Keratinocyte (primary cell): ENCODE measurements at regions not wholly inside any gene's neighbourhood (a gene's known extent, or its start where the extent isn't known, plus 50 kb on each side); places are given as distances from the start of the nearest gene placed in this dataset.
A peak's percentile ranks its signal among the peaks of the same experiment; 100 is the strongest.

Experiments used
- DNase-seq: peaks from one replicate; pipeline ENCODE4 v3.0.0-alpha.2; 2011; ENCODE audit warnings: low read depth, missing footprints, low spot score
- FAIRE-seq: peaks from 2 replicates; lab custom pipeline; 2011; peaks lifted over from hg19 to GRCh38; lab: Jason Lieb, UNC
- H2AFZ ChIP-seq: 2 replicates; pipeline ENCODE4 v1.6.0; 2012; ENCODE audit warnings: low read length, control low read depth, inconsistent platforms; ENCODE audit not compliant: control insufficient read depth
- H3K27ac ChIP-seq: 2 replicates; pipeline ENCODE4 v1.5.1; 2011; ENCODE audit warnings: low read length; ENCODE audit not compliant: control insufficient read depth, insufficient read depth
- H3K27me3 ChIP-seq: 3 replicates; pipeline ENCODE4 v1.6.0; 2011; ENCODE audit warnings: low read length; ENCODE audit not compliant: control insufficient read depth, insufficient read depth; ENCODE audit errors: extremely low read depth
- H3K36me3 ChIP-seq, 2 experiments: 2 replicates in 1 of 2; 3 replicates in 1 of 2; pipeline ENCODE4 v1.5.1; 2011; ENCODE audit warnings: low read length in 2 of 2, mild to moderate bottlenecking in 1 of 2; ENCODE audit not compliant: control insufficient read depth in 2 of 2, insufficient read depth in 2 of 2; ENCODE audit errors: extremely low read depth in 1 of 2
- H3K4me1 ChIP-seq: 3 replicates; pipeline ENCODE4 v1.5.1; 2011; ENCODE audit warnings: low read length; ENCODE audit not compliant: control insufficient read depth, insufficient read depth; ENCODE audit errors: extremely low read depth
- H3K4me2 ChIP-seq: 3 replicates; pipeline ENCODE4 v1.6.0; 2011; ENCODE audit warnings: low read depth, low read length; ENCODE audit not compliant: control insufficient read depth, insufficient read depth; ENCODE audit errors: extremely low read depth
- H3K4me3 ChIP-seq, 3 experiments: fragments of 200-600 bp in 1 of 3; sonication (generic) in 1 of 3; 2 replicates in 2 of 3; 3 replicates in 1 of 3; pipeline ENCODE4 v1.5.1; 2011 to 2016; ENCODE audit warnings: low read length in 3 of 3, mild to moderate bottlenecking in 3 of 3, control low read depth in 2 of 3, inconsistent platforms in 1 of 3, low read depth in 1 of 3, mixed read lengths in 1 of 3, mixed run types in 1 of 3, moderate library complexity in 1 of 3; ENCODE audit not compliant: control insufficient read depth in 2 of 3, insufficient read depth in 2 of 3; ENCODE audit errors: extremely low read depth in 1 of 3
- H3K79me2 ChIP-seq: 2 replicates; pipeline ENCODE4 v1.6.0; 2012; ENCODE audit warnings: low read length; ENCODE audit not compliant: control insufficient read depth, insufficient read depth
- H3K9ac ChIP-seq: 3 replicates; pipeline ENCODE4 v1.6.0; 2011; ENCODE audit warnings: low read length; ENCODE audit not compliant: control insufficient read depth, insufficient read depth; ENCODE audit errors: extremely low read depth
- H3K9me1 ChIP-seq: 3 replicates; pipeline ENCODE4 v1.6.0; 2011; ENCODE audit warnings: low read length; ENCODE audit not compliant: control insufficient read depth, insufficient read depth; ENCODE audit errors: extremely low read depth
- H3K9me3 ChIP-seq: 2 replicates; pipeline ENCODE4 v1.5.1; 2012; ENCODE audit warnings: low read depth, low read length; ENCODE audit not compliant: control insufficient read depth
- H4K20me1 ChIP-seq: 3 replicates; pipeline ENCODE4 v1.6.0; 2011; ENCODE audit warnings: low read length; ENCODE audit not compliant: control insufficient read depth, insufficient read depth; ENCODE audit errors: extremely low read depth
- EZH2 ChIP-seq: IDR thresholded peaks from one replicate; pipeline ENCODE4 v1.6.1; 2012; ENCODE audit warnings: inconsistent platforms, mild to moderate bottlenecking, low read length, moderate library complexity
- dilution Hi-C: fragments of 300-500 bp; cut with MboI; formaldehyde crosslinking; loops from one replicate; pipeline ENCODE4 v1.7.0; 2020; ENCODE audit warnings: low sequenced_read_pairs; ENCODE audit not compliant: extremely low pct_ligation_motif_present
- TF ChIP-seq, protein P1 (sequence below), 3 experiments: IDR thresholded peaks in 1 of 3; conservative IDR thresholded peaks in 1 of 3; optimal IDR thresholded peaks in 1 of 3; 2 replicates in 2 of 3; 3 replicates in 1 of 3; pipeline versions ENCODE3 to v1.5.1; 2011; ENCODE audit warnings: low read length in 3 of 3, mild to moderate bottlenecking in 3 of 3, moderate library complexity in 2 of 3, control low read depth in 1 of 3, inconsistent platforms in 1 of 3; ENCODE audit not compliant: insufficient read depth in 2 of 3; ENCODE audit errors: extremely low read depth in 1 of 3

DNA sequence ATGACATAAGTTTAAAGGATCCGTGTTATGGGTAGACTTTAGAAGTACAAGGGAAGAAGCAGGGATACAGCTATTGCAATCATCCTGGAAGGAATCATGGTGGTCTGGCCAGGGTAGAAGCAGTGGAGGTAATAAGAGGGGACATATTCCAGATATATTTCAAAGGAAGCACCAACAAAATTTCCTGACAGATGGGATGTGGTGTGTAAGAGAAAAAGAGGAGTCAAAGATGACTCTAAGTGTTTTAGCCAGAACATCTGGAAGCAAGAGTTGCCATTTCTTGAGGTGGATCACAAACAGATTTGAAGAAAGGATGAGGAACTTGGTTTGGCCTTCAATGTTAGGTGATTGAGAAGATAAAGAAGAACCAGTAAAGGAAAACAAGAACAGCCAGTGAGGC, 133.1 kb upstream of the CTAGE1 start:
- FAIRE-seq, result no peak

DNA sequence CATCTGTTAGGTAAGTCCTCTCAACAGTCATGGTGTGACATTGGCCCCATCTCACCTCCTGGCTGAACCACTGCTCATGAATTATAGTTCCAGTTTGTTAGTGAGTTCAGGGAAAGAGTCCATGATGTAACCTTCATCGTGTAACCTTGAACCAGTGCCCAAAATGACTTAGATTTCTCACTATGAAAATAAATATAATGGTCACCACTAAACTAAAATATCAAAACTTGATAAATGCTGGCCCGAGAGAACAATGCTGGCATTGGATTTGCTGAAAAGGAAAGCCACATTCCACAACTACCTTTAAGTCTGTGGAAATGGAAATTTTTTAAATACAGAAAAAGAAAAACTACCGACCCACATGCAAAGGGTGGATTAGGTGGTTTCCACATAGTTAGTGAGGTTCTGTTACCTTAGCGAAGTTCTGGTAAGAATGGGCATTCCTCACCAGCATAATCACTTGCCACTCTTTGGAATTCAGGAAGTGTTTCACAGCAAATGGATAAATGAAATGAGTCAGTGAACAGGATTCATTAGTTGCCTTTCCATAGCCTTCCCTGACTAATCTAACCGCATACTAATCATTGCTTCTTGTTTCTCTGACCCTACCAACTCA, 133.9 kb upstream of the CTAGE1 start:
- H3K4me1 ChIP-seq, result peaks cover 31% of the 10 kb centered on the region
- peak; percentile 87 for DNase-seq
- FAIRE-seq, result peak; percentile 85

More for the DNA sequence above, 133.1 kb upstream of the CTAGE1 start:
- H3K79me2 ChIP-seq, result no peaks in the 10 kb centered on the region
- H4K20me1 ChIP-seq, result no peaks in the 10 kb centered on the region
- H2AFZ ChIP-seq, result no peak overlapping the region
- no peaks in the 10 kb centered on the region for H3K9me3 ChIP-seq
- H3K4me2 ChIP-seq, result peak overlapping the region; percentile 19
- no peak overlapping the region for H3K4me3 ChIP-seq
- H3K9me1 ChIP-seq, result no peaks in the 10 kb centered on the region
- H3K4me1 ChIP-seq, result peaks cover 31% of the 10 kb centered on the region
- no peaks in the 10 kb centered on the region for H3K27me3 ChIP-seq
- no peak for DNase-seq
- peak overlapping the region; percentile 87 for H3K27ac ChIP-seq
- no peaks in the 10 kb centered on the region for H3K36me3 ChIP-seq
- TF ChIP-seq, protein P1, sequence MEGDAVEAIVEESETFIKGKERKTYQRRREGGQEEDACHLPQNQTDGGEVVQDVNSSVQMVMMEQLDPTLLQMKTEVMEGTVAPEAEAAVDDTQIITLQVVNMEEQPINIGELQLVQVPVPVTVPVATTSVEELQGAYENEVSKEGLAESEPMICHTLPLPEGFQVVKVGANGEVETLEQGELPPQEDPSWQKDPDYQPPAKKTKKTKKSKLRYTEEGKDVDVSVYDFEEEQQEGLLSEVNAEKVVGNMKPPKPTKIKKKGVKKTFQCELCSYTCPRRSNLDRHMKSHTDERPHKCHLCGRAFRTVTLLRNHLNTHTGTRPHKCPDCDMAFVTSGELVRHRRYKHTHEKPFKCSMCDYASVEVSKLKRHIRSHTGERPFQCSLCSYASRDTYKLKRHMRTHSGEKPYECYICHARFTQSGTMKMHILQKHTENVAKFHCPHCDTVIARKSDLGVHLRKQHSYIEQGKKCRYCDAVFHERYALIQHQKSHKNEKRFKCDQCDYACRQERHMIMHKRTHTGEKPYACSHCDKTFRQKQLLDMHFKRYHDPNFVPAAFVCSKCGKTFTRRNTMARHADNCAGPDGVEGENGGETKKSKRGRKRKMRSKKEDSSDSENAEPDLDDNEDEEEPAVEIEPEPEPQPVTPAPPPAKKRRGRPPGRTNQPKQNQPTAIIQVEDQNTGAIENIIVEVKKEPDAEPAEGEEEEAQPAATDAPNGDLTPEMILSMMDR (optimal IDR thresholded peaks at IDR 0.05 in 1 of 3, IDR thresholded peaks at IDR 0.05 in 1 of 3, conservative IDR thresholded peaks at IDR 0.05 in 1 of 3; ENCODE audit: extremely low read depth in 1 of 3, insufficient read depth in 2 of 3, low read length in 3 of 3), result no peak
- TF ChIP-seq EZH2, result no peak
- peak overlapping the region; percentile 29 for H3K9ac ChIP-seq
- dilution Hi-C loops, result no loop called here

More for the DNA sequence above, 133.9 kb upstream of the CTAGE1 start:
- TF ChIP-seq, protein P1 (optimal IDR thresholded peaks at IDR 0.05 in 1 of 3, IDR thresholded peaks at IDR 0.05 in 1 of 3, conservative IDR thresholded peaks at IDR 0.05 in 1 of 3; ENCODE audit: extremely low read depth in 1 of 3, insufficient read depth in 2 of 3, low read length in 3 of 3), result no peak
- no peak for TF ChIP-seq EZH2
- dilution Hi-C loops, result no loop called here
- no peaks in the 10 kb centered on the region for H3K9me1 ChIP-seq
- no peaks in the 10 kb centered on the region for H3K9me3 ChIP-seq
- no peaks in the 10 kb centered on the region for H3K27me3 ChIP-seq
- peak overlapping the region; percentile 19 for H3K4me2 ChIP-seq
- H3K4me3 ChIP-seq, result no peak overlapping the region
- H4K20me1 ChIP-seq, result no peaks in the 10 kb centered on the region
- no peaks in the 10 kb centered on the region for H3K36me3 ChIP-seq
- H3K79me2 ChIP-seq, result no peaks in the 10 kb centered on the region
- H3K9ac ChIP-seq, result peak overlapping the region; percentile 29
- peak overlapping the region; percentile 15 for H2AFZ ChIP-seq
- H3K27ac ChIP-seq, result peak overlapping the region; percentile 87
